Esophagus (tissue), 2 donors: ENCODE measurements at regions not wholly inside any gene's neighbourhood (a gene's known extent, or its start where the extent isn't known, plus 50 kb on each side); places are given as distances from the start of the nearest gene placed in this dataset.

ENCODE experiments used
- H3K27ac ChIP-seq, 2 donors: one replicate each; pipeline ENCODE4 v1.5.1; 2013; ENCODE audit warnings: low read depth in 2 of 2, mild to moderate bottlenecking in 2 of 2, inconsistent platforms in 1 of 2, low read length in 1 of 2, moderate library complexity in 1 of 2
- H3K27me3 ChIP-seq, 2 donors: one replicate each; pipeline ENCODE4 v1.6.1; 2013; ENCODE audit warnings: low read length in 2 of 2, control low read depth in 1 of 2, mild to moderate bottlenecking in 1 of 2; ENCODE audit not compliant: insufficient read depth in 2 of 2, control insufficient read depth in 1 of 2
- H3K36me3 ChIP-seq, 2 donors: one replicate each; pipeline ENCODE4 v1.6.1; 2013; ENCODE audit warnings: low read length in 1 of 2; ENCODE audit not compliant: control insufficient read depth in 2 of 2, insufficient read depth in 2 of 2
- H3K4me1 ChIP-seq, 2 donors: one replicate each; pipeline ENCODE4 v1.6.1; 2013; ENCODE audit warnings: low read length in 1 of 2; ENCODE audit not compliant: control insufficient read depth in 2 of 2, insufficient read depth in 2 of 2
- H3K4me3 ChIP-seq, 2 donors: one replicate each; pipeline ENCODE4 v1.5.1; 2013; ENCODE audit warnings: low read length in 2 of 2, mild to moderate bottlenecking in 2 of 2, low read depth in 1 of 2, moderate library complexity in 1 of 2
- H3K9me3 ChIP-seq, 2 donors: one replicate each; pipeline ENCODE4 v1.6.1; 2013; ENCODE audit warnings: mild to moderate bottlenecking in 2 of 2, low read depth in 1 of 2, low read length in 1 of 2, moderate library complexity in 1 of 2; ENCODE audit not compliant: control insufficient read depth in 2 of 2, insufficient read depth in 1 of 2
- WGBS, 2 donors: extraction: QIAGEN DNeasy Blood & Tissue Kit; methylation state at CpG; one replicate each; pipeline ENCODE4 v1.1.7; 2013; 5-methylcytosine and 5-hydroxymethylcytosine counted together
- donor health status: healthy with polysubstance abuse.
- donor health status: Bipolar disorder and iron deficiency.

DNA sequence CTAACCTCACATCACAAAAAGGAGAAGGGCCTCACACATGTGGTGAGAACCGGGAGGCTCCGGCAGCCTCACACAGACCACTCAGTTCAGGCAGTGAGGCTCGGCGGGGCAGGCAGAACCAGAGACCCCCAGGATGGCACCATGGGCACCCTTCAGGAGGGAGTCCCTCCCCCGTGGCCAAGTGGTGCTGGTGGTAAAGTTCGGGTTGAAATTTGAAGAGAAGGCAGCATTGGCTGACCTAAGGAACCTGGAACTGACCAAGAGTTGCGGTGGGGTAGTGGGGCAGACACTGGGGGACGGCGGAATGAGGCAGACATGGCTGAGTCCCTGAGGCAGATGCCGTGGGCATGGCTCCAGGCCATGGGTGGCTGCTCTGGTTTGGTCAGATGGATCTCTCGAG is 239.3 kb upstream of the MYT1L start:
- Histone ChIP-seq H3K4me3 (no peak overlapping the region), H3K36me3 (no peaks in the 10 kb centered on the region), H3K9me3 (peaks cover 4 to 16% of the 10 kb centered on the region in 2 donors), H3K27me3 (no peaks in the 10 kb centered on the region), H3K4me1 (no peaks in the 10 kb centered on the region), H3K27ac (no peak overlapping the region)
- 87 to 89% methylated on average over 11 of the region's 11 CpGs for WGBS, 2 donors

DNA sequence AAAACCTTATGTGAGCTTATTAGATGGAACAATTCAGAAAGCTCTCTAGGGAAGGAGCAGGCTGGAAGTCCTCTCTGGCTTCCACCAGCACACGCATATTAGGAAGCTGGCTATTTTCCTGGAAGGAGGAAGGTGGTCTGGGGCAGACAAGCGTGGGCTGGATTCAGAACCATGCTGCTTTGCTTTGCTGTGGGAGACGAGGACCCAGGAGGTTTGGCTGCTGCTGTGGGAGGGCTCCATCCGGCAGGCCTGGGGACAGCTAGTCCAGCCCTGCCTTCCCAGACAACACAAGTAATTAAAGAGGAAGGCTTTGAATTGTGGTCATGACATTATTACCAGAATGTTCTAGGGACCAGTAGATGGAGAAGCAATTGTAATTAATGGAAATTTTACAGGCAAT is 238.8 kb upstream of the MYT1L start:
- Histone ChIP-seq H3K27me3 (no peaks in the 10 kb centered on the region), H3K9me3 (peaks cover 4 to 16% of the 10 kb centered on the region in 2 donors), H3K27ac (no peak overlapping the region), H3K4me1 (no peaks in the 10 kb centered on the region), H3K36me3 (no peaks in the 10 kb centered on the region), H3K4me3 (no peak overlapping the region)
- 70 to 78% methylated on average over 4 of the region's 4 CpGs for WGBS, 2 donors

DNA sequence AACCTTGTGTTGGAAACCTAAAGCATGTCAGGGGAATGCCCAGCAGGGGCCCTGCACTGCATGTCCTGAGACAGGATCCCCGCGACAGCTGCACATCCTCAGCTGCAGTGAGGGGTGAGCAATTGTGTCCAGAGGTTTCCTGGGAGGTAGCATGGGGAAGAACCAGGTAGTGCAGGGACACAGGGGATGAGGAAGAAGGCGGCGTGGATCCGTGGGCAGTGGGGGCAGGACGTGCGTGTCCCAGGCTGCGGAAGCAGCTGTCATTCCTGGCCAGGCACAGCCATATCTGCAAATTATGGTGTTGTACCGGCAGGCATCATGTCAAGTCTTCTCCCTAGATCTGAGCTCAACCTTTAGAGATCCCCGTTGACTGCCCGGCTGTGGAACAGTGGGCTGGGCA is 238.2 kb upstream of the MYT1L start:
- Histone ChIP-seq H3K4me3 (no peak overlapping the region), H3K9me3 (peaks cover 4 to 16% of the 10 kb centered on the region in 2 donors), H3K4me1 (no peaks in the 10 kb centered on the region), H3K27ac (no peak overlapping the region), H3K27me3 (no peaks in the 10 kb centered on the region), H3K36me3 (no peaks in the 10 kb centered on the region)
- 88 to 90% methylated on average over 11 of the region's 11 CpGs for WGBS, 2 donors

DNA sequence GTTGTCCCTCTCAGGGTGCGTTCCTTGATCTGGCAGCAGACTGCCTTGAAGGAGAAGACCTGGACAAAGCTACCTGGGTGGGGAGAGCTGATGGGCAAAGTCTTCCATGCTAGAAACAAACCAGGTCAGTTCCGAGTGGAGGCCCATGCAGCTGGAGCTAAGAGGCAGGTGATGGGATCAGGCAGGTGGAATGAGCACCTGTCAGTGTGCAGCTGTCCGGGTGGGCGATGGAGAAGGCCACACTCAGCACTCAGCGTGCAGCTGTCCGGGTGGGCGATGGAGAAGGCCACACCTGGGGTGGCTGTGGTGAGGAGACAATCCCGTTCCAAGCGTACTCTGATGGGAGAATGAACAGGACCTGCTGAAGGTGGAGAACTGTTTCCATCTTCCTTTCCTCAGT is 237.3 kb upstream of the MYT1L start:
- H3K27me3 ChIP-seq, result no peaks in the 10 kb centered on the region
- peaks cover 4 to 7% of the 10 kb centered on the region in 2 donors for H3K9me3 ChIP-seq
- H3K4me1 ChIP-seq, result no peaks in the 10 kb centered on the region
- no peaks in the 10 kb centered on the region for H3K36me3 ChIP-seq
- WGBS, 2 donors, result 92% methylated on average over 9 of the region's 9 CpGs
- H3K27ac ChIP-seq, result no peak overlapping the region
- H3K4me3 ChIP-seq, result no peak overlapping the region

DNA sequence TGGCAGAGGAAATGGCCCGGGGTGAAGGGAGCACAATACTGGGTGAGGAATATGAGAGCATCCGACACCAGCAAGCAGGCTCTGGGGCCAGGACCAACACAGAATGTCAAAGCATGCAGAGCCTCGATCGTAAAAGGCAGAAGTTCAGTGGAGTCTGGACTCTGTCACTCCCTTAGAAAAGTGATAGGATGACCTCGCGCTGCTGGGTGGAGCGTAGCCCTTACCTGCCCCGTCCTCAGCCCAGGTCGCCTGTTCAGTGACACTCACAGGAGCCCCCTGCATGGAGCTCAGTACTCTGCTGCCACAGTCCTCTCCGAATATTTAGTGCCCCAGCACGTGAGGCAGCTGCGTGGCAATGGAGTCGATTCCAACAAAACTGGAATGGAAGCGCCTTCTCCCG is 236.7 kb upstream of the MYT1L start:
- Histone ChIP-seq H3K27ac (no peak overlapping the region), H3K27me3 (no peaks in the 10 kb centered on the region), H3K4me3 (no peak overlapping the region), H3K4me1 (no peaks in the 10 kb centered on the region), H3K9me3 (peaks cover 0 to 2% of the 10 kb centered on the region in 2 donors), H3K36me3 (no peaks in the 10 kb centered on the region)
- WGBS, 2 donors, result 86 to 89% methylated on average over 15 of the region's 15 CpGs

DNA sequence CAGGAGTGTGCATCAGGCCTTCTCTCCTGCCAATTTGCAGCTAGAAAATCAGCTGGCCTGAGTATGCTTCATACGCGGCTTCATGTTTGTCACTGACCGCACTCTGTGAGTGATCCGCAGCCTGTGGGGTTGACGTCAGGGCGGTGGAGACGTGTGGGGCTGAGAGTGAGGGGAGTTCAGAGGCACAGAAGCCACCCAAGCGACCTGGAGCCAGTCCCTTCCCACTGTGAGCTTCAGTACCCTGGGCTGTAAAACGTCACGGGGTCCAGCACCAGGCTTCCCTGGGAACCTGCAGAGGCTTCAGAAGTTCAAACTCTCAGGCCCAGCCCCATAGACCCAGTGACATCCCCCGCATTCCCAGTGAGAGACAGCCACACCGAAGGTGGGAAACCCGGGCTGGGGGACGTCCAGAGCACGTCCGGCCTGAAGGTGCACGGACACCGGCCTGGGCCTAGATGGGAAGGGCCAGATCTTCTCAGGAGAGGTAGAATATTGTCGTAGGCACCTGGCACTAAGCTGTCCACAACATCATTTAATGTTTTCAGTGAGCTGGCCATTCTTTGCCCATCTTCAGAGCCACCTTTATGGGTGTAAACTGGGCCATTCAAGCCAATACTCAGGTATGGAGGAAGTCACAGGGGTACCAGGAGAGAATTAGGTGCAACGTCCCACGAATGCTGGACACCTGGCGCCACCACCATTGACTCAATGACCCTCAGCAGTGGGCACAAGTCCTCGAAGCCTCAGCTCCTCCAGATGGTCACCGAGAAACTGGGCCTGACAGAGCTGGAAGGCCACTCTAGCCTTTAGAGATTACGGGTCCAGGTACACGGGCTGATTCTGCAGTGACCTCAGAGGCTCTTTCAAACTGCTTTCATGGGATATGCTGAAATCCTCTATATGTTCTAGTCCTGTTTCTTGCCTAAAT is 235.6 kb upstream of the MYT1L start:
- Histone ChIP-seq H3K36me3 (no peaks in the 10 kb centered on the region), H3K27me3 (no peaks in the 10 kb centered on the region), H3K9me3 (peaks cover 0 to 2% of the 10 kb centered on the region in 2 donors), H3K4me1 (no peaks in the 10 kb centered on the region), H3K4me3 (no peak overlapping the region), H3K27ac (no peak overlapping the region)
- 89 to 90% methylated on average over 26 of the region's 26 CpGs for WGBS, 2 donors

DNA sequence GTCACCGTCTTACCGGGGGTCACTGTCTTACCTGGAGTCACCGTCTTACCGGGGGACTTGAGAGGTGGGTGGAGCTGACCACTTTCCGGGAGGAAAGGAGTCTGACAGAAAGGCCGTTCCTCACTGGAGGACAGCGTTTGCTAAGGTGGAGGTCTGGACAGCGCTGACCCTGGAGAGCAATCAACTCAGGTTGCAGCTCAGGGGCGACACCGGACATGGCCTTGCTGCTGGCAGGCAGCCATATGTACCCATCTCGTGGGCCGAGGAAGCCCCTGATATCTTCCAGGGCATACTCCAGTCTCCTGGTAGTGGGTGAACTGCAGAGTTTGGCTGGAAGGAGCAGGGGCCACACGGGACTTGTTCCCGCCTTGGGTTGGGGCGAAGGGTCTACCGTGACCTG is 234.6 kb upstream of the MYT1L start:
- H3K4me1 ChIP-seq, result no peaks in the 10 kb centered on the region
- no peak overlapping the region for H3K27ac ChIP-seq
- H3K9me3 ChIP-seq, result peaks cover 0 to 2% of the 10 kb centered on the region in 2 donors
- H3K36me3 ChIP-seq, result no peaks in the 10 kb centered on the region
- 89 to 92% methylated on average over 16 of the region's 16 CpGs for WGBS, 2 donors
- H3K4me3 ChIP-seq, result no peak overlapping the region
- H3K27me3 ChIP-seq, result no peaks in the 10 kb centered on the region

DNA sequence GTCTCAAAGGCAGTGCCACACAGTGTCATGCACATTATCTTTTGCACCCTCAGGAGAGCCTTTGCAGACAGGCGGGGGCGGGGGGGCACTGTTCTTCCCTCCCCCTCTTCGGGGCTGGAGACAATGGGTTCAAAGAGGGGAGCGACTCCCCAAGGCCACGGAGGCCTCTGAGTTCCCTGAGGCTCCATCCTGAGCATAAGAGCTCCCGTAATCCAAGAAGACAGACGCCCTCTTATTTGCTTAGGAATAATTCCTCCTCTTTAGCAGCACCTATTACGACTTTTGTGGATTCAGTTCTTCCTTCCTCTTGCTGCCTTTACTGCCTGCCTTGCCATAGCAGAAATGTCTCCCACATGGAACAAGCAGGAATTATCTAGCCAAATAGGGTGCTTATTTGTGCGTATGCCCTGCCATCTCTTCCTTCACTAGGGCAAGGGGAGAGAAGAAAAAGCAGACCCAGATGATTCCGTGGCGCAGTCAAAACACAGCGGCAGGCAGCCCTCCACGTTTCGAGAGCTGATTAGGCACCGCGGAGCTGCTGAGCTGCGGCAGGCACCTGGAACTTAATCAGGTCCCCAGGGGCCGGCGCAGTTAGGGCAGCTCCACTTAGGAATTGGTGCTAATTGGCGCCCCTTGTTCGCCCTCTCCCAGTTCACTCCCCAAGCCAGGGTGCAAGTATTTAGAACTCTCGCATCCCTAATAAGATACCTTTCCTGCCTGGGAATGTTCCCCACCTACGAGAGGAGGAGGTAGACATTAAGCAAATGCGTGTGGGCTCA is 233.4 kb upstream of the MYT1L start:
- WGBS, 2 donors, result 67 to 72% methylated on average over 24 of the region's 24 CpGs
- Histone ChIP-seq H3K36me3 (no peaks in the 10 kb centered on the region), H3K9me3 (peaks cover 0 to 2% of the 10 kb centered on the region in 2 donors), H3K27me3 (no peaks in the 10 kb centered on the region), H3K27ac (no peak overlapping the region), H3K4me3 (no peak overlapping the region), H3K4me1 (no peaks in the 10 kb centered on the region)

DNA sequence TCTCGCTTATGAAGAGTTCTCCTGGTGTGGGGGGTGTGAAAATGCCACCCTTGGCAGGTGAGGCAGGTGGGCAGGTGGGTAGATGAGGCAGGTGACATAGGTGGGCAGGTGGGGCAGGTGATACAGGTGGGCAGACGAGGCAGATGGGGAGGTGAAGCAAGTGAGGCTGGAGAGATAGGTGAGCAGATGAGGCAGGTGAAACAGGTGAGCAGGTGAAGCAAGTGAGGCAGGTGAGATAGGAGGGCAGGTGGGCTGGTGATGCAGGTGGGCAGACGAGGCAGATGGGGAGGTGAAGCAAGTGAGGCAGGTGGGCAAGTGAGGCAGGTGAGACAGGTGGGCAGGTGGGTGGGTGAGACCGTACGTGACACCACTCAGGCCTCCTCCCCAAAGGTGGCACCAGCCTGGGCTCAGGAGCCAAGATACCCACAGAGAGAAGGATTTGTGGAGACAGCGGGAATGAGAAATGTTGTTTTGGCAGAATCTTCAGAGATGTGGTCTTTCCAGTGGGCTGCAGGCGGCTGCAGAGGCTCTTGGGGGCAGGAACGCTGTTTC is 232.3 kb upstream of the MYT1L start:
- H3K27me3 ChIP-seq, result no peaks in the 10 kb centered on the region
- no peaks in the 10 kb centered on the region for H3K4me1 ChIP-seq
- H3K9me3 ChIP-seq, result no peaks in the 10 kb centered on the region
- H3K27ac ChIP-seq, result no peak overlapping the region
- H3K4me3 ChIP-seq, result no peak overlapping the region
- WGBS, 2 donors, result 75% methylated on average over 8 of the region's 8 CpGs
- H3K36me3 ChIP-seq, result no peaks in the 10 kb centered on the region
